ENCODE measurements at regions not wholly inside any gene's neighbourhood (a gene's known extent, or its start where the extent isn't known, plus 50 kb on each side); places are given as distances from the start of the nearest gene placed in this dataset.

DNA sequence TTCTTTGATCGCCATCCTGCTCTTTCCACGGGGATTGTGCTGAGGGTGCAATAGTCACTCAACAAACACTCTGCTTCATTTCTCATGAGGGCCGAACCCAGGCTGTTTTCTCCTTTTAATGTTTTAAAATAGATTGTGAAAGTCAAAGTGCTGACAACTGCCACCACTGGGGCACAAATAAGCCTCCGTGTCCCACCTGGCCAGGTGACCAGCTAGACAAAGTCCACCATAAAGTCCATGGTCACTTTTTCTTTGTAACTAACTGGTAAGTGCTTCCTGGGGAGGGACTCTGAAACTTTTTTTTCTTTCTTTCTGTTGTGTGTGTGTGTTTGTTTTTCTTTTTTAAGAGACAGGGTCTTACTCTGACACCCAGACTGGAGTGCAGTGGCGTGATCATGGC lies 219.8 kb downstream of the LY86 start:
- TF ChIP-seq, protein P1, sequence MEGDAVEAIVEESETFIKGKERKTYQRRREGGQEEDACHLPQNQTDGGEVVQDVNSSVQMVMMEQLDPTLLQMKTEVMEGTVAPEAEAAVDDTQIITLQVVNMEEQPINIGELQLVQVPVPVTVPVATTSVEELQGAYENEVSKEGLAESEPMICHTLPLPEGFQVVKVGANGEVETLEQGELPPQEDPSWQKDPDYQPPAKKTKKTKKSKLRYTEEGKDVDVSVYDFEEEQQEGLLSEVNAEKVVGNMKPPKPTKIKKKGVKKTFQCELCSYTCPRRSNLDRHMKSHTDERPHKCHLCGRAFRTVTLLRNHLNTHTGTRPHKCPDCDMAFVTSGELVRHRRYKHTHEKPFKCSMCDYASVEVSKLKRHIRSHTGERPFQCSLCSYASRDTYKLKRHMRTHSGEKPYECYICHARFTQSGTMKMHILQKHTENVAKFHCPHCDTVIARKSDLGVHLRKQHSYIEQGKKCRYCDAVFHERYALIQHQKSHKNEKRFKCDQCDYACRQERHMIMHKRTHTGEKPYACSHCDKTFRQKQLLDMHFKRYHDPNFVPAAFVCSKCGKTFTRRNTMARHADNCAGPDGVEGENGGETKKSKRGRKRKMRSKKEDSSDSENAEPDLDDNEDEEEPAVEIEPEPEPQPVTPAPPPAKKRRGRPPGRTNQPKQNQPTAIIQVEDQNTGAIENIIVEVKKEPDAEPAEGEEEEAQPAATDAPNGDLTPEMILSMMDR (IDR thresholded peaks at IDR 0.05) = no peak
- no peak for TF ChIP-seq POLR2A (IDR thresholded peaks at IDR 0.05)
- no peak for TF ChIP-seq EP300 (IDR thresholded peaks at IDR 0.05)
- no peak for TF ChIP-seq POLR2AphosphoS5 (IDR thresholded peaks at IDR 0.05)

All from stomach (tissue), 4 donors.